ENCODE measurements at regions not wholly inside any gene's neighbourhood (a gene's known extent, or its start where the extent isn't known, plus 50 kb on each side); places are given as distances from the start of the nearest gene placed in this dataset.

DNA sequence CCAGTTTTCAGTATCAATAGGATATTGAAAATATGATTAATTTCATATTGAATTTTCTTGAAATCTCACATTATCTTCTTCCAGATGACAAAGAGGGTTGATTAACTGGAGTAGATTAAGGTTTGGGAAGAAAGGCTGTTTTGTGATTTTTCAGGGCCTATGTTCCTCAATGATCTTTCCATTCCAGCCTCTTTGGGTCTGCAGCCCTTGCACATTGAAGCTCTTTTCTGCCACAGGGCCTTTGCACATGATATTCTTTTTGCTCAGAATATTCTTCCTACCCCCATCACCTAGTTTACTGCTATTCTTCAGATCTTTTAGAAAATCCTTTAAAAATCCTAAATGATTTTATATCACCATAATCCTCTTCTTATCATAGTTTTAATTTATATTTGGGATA, 449.6 kb downstream of the PLCL1 start:
- no peaks in the 10 kb centered on the region for H3K9me3 ChIP-seq
- no peak for TF ChIP-seq CTCF (IDR thresholded peaks at IDR 0.05)
- H3K4me3 ChIP-seq: no peak overlapping the region
- no peaks in the 10 kb centered on the region for H3K27me3 ChIP-seq
- H3K27ac ChIP-seq: no peak overlapping the region
- H3K4me1 ChIP-seq: peaks cover 0 to 6% of the 10 kb centered on the region in 2 donors
- no peak for DNase-seq (ENCODE audit: low spot score)
- H3K36me3 ChIP-seq: no peaks in the 10 kb centered on the region

- peaks cover 0 to 6% of the 10 kb centered on the region in 2 donors for H3K4me1 ChIP-seq
- no peak overlapping the region for H3K27ac ChIP-seq
- no peaks in the 10 kb centered on the region for H3K36me3 ChIP-seq
- H3K27me3 ChIP-seq: no peaks in the 10 kb centered on the region
- H3K9me3 ChIP-seq: no peaks in the 10 kb centered on the region
- no peak overlapping the region for H3K4me3 ChIP-seq
- no peak for DNase-seq (ENCODE audit: low spot score)
- TF ChIP-seq CTCF (IDR thresholded peaks at IDR 0.05): no peak
Observed at GRCh38 chr2:198252472-198252871, 448.1 kb downstream of the PLCL1 start.

- no peak for DNase-seq (ENCODE audit: low spot score)
- Histone ChIP-seq H3K36me3 (no peaks in the 10 kb centered on the region), H3K27me3 (no peaks in the 10 kb centered on the region), H3K4me1 (no peaks in the 10 kb centered on the region), H3K27ac (no peak overlapping the region), H3K4me3 (no peak overlapping the region), H3K9me3 (no peaks in the 10 kb centered on the region)
- TF ChIP-seq CTCF (IDR thresholded peaks at IDR 0.05): no peak
Observed at GRCh38 chr2:198242093-198242492, 437.7 kb downstream of the PLCL1 start.

DNA sequence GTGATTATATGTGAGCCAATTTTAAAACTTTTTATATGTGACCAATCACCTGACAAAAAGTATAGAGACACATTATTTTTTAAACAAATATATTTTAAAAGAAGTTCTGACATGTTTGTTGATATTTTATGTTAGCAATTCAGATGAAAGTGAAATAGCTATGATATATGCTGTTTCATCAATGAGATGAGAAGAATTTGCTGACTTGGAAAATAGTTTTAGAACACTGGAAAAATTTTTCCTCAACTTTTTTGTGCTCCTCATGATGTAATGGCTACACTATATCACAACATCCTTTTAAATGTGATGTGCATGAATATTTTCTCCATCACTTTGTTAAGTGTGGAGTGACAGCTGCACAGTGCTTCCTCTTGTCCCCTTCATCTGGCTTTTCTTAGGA, 434.0 kb downstream of the PLCL1 start:
- Histone ChIP-seq H3K27me3 (no peaks in the 10 kb centered on the region), H3K9me3 (no peaks in the 10 kb centered on the region), H3K4me3 (no peak overlapping the region), H3K4me1 (no peaks in the 10 kb centered on the region), H3K36me3 (no peaks in the 10 kb centered on the region), H3K27ac (no peak overlapping the region)
- no peak for TF ChIP-seq CTCF (IDR thresholded peaks at IDR 0.05)
- DNase-seq (ENCODE audit: low spot score): no peak

DNA sequence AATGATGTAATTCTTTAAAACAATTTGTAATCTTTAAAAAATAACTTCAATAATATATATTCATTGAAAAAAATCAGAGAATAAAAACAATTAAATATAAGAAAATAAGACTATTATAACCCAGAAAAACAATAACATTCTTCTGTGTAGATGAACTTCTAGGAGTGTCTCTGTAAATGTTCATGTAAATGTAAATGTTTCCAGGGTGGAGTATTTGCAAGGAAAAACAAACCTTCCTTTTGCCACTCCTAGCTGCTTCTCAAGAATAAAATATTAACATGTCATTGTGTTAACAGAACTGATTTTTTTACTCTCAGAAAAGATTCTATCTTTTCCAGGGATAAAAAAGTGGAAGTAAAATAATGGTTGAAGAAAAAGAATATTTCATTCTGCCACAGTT, 431.9 kb downstream of the PLCL1 start:
- no peak for TF ChIP-seq CTCF (IDR thresholded peaks at IDR 0.05)
- DNase-seq (ENCODE audit: low spot score): no peak
- Histone ChIP-seq H3K36me3 (no peaks in the 10 kb centered on the region), H3K27ac (no peak overlapping the region), H3K27me3 (no peaks in the 10 kb centered on the region), H3K9me3 (no peaks in the 10 kb centered on the region), H3K4me1 (no peaks in the 10 kb centered on the region), H3K4me3 (no peak overlapping the region)

DNA sequence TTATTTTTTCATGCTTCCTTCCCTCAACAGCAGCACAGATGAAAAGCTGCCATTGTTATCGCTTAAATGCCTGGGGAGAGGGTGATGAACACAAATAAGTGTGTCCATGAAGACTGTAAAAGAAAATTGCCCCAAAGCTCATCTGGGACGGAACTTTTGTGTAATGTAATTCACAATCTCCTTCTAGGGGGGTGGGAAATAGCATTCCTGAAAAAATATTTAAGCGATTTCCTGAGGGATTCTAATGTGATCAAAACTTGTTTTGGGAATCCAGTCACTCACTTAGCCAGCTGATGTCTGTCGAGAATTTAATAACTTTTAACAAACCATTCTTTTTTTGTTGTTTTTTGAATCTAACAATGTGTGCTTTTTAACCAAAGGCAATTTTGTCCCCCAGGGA, 427.9 kb downstream of the PLCL1 start:
- TF ChIP-seq CTCF (IDR thresholded peaks at IDR 0.05): no peak
- Histone ChIP-seq H3K27me3 (no peaks in the 10 kb centered on the region), H3K27ac (no peak overlapping the region), H3K36me3 (no peaks in the 10 kb centered on the region), H3K4me3 (no peak overlapping the region), H3K9me3 (no peaks in the 10 kb centered on the region), H3K4me1 (no peaks in the 10 kb centered on the region)
- DNase-seq (ENCODE audit: low spot score): no peak

All from right atrium auricular region (tissue), 2 donors.